GM23338 (cell line): ENCODE measurements at regions not wholly inside any gene's neighbourhood (a gene's known extent, or its start where the extent isn't known, plus 50 kb on each side); places are given as distances from the start of the nearest gene placed in this dataset.

Source experiments
- CREB1 ChIP-seq: fragments of 250-450 bp; sonication (Bioruptor Pico); IDR thresholded peaks from 2 replicates; pipeline ENCODE4 v1.5.0; 2020; ENCODE audit warnings: low read depth, mild to moderate bottlenecking, moderate library complexity
- EZH2 ChIP-seq: fragments of 200-600 bp; sonication (generic); IDR thresholded peaks from one replicate; pipeline ENCODE4 v1.8.0; 2017; ENCODE audit warnings: antibody characterized with exemption, mild to moderate bottlenecking, low read depth; ENCODE audit not compliant: unreplicated experiment
- EZH2phosphoT487 ChIP-seq: fragments of 200-600 bp; sonication (generic); IDR thresholded peaks from one replicate; pipeline ENCODE4 v1.8.1; 2018; ENCODE audit warnings: antibody characterized with exemption; ENCODE audit not compliant: unreplicated experiment
- POLR2AphosphoS5 ChIP-seq: IDR thresholded peaks from 2 replicates; pipeline ENCODE4 v1.6.1; 2016; ENCODE audit warnings: antibody characterized with exemption, low read depth
- STAT1 ChIP-seq: IDR thresholded peaks from one replicate; pipeline ENCODE4 v1.6.1; 2016; ENCODE audit warnings: antibody characterized with exemption; ENCODE audit not compliant: unreplicated experiment
- ZNF114 ChIP-seq: fragments of 250-450 bp; sonication (Bioruptor Pico); IDR thresholded peaks from 2 replicates; pipeline ENCODE4 v1.5.0; 2020; ENCODE audit warnings: mild to moderate bottlenecking, moderate library complexity
- TF ChIP-seq, protein P1 (sequence below), 2 experiments: fragments of 200-600 bp in 1 of 2; sonication (generic) in 1 of 2; conservative IDR thresholded peaks; 2 replicates each; pipeline versions ENCODE4 v1.5.1 to v1.6.1; 2016 to 2017; ENCODE audit warnings: antibody characterized with exemption in 2 of 2, low read depth in 2 of 2, mild to moderate bottlenecking in 2 of 2, moderate library complexity in 1 of 2
- TF ChIP-seq, protein P2 (sequence below): IDR thresholded peaks from one replicate; pipeline ENCODE4 v1.6.1; 2018; ENCODE audit warnings: antibody characterized with exemption; ENCODE audit not compliant: unreplicated experiment

DNA sequence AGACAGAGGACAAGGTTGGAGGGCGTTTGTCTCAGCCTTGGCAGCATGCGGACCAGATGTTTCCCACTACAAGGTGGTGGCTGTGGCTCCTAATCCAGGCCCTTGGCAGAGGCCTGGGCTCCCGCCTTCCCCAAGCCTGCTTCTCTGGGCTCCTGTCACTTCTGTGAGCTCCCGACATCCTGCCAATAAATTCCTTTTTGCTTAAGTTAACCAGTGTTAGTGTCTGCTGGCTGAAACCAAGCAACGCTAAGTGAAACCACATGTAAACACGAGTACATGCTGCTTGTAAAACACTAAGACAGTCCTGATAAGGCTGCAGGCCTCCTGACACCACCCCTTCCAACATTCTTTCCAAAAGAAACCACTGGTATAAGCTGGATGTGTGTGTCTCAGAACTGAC, 263.6 kb upstream of the ZMIZ1 start:
- TF ChIP-seq, protein P1, sequence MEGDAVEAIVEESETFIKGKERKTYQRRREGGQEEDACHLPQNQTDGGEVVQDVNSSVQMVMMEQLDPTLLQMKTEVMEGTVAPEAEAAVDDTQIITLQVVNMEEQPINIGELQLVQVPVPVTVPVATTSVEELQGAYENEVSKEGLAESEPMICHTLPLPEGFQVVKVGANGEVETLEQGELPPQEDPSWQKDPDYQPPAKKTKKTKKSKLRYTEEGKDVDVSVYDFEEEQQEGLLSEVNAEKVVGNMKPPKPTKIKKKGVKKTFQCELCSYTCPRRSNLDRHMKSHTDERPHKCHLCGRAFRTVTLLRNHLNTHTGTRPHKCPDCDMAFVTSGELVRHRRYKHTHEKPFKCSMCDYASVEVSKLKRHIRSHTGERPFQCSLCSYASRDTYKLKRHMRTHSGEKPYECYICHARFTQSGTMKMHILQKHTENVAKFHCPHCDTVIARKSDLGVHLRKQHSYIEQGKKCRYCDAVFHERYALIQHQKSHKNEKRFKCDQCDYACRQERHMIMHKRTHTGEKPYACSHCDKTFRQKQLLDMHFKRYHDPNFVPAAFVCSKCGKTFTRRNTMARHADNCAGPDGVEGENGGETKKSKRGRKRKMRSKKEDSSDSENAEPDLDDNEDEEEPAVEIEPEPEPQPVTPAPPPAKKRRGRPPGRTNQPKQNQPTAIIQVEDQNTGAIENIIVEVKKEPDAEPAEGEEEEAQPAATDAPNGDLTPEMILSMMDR (conservative IDR thresholded peaks at IDR 0.05; ENCODE audit: low read depth in 2 of 2) = no peak
- TF ChIP-seq EZH2 (no peak), POLR2AphosphoS5 (no peak), CREB1 (CRISPR knock-in tag) (no peak), EZH2phosphoT487 (no peak), ZNF114 (CRISPR knock-in tag) (no peak), STAT1 (no peak)
- TF ChIP-seq, protein P2, sequence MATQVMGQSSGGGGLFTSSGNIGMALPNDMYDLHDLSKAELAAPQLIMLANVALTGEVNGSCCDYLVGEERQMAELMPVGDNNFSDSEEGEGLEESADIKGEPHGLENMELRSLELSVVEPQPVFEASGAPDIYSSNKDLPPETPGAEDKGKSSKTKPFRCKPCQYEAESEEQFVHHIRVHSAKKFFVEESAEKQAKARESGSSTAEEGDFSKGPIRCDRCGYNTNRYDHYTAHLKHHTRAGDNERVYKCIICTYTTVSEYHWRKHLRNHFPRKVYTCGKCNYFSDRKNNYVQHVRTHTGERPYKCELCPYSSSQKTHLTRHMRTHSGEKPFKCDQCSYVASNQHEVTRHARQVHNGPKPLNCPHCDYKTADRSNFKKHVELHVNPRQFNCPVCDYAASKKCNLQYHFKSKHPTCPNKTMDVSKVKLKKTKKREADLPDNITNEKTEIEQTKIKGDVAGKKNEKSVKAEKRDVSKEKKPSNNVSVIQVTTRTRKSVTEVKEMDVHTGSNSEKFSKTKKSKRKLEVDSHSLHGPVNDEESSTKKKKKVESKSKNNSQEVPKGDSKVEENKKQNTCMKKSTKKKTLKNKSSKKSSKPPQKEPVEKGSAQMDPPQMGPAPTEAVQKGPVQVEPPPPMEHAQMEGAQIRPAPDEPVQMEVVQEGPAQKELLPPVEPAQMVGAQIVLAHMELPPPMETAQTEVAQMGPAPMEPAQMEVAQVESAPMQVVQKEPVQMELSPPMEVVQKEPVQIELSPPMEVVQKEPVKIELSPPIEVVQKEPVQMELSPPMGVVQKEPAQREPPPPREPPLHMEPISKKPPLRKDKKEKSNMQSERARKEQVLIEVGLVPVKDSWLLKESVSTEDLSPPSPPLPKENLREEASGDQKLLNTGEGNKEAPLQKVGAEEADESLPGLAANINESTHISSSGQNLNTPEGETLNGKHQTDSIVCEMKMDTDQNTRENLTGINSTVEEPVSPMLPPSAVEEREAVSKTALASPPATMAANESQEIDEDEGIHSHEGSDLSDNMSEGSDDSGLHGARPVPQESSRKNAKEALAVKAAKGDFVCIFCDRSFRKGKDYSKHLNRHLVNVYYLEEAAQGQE = no peak
